ENCODE measurements at regions not wholly inside any gene's neighbourhood (a gene's known extent, or its start where the extent isn't known, plus 50 kb on each side); places are given as distances from the start of the nearest gene placed in this dataset.

DNA sequence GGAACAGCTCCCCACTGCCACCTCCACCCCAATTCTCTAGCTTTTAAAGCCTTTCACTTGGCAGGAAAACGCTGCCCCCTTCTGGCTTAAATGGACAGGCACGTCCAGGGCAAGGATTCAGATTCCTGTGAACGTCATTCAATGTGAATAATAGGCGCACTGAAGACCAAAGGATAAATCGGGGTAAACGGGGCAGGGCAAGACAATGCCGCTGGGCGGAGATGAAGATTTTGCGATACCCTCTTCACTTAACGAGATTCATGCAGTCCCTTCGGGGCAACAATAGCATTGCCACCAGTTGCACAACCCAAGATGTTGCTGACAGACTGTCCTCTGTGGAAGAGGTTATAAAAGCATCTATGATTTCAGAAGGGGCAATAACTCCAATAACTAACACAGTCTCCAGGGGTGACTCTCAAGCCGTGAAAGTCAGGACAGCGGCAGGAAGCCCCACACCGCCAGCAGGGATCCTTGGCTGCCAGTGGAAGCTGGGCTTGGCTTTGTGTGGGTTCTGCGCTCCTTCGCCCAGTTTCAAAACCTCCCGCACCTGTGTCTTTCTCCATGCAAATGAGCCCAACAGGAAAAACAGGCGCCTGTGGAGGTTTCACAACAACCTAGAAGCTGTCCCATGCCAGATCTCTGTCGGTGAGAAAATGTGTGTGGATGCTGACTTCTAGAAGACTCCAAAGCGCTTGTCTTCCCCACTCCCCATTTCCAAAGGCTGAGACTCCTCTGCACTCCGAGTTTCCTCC, 291.8 kb downstream of the BMP7 start:
- peak; percentile 84 for ATAC-seq

DNA sequence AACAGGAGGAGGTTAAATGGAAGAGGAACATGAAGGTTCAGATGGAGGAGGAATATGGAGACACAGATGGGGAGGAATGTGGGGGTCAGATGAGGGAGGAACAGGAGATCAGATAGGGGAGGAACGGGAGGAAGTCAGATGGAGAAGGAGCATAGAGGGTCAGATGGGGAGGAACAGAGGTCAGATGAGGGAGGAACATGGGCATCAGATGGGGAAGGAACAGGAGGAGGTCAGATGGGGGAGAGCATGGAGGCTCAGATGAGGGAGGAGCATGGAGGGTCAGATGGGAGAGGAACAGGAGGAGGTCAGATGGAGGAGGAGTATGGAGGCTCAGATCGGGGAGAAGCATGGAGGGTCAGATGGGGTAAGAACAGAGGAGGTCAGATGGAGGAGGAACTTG, 290.6 kb downstream of the BMP7 start:
- ATAC-seq = no peak

DNA sequence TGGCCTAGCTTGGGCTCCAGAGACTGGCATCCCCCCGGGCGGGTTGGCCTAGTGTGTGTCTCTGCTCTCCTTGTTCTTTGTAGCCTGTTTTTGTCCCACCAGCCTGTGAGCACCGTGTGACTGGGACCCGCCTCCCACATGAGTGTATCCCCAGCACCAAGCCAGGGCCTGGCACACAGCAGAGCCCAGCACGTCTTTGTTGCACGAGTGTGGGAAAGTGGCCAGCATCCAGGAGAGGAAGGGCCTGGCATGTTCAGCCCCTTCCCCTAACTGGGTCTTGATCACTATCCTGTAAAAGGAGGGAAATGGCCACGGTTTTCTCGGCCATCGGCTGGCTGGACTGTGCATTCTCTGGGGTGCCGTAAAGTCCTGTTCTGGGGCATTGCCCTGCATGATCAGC, 290.1 kb downstream of the BMP7 start:
- ATAC-seq = no peak

DNA sequence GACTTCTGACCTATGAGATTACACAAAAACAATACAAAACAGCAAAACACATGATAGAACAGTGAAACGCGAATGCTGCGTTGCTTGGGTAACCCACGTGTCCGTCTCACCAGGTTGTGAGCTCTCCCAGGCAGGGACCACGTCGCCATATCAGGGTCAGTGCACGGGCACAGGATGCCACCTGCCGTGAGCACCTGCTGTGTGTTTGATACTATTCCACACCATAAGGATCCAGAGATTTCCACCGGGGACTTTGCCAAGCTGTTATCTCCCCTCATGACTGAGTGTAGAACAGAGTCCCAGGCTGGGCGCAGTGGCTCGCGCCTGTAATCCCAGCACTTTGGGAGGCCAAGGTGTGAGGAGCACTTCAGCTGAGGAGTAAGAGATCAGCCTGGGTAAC, 288.0 kb downstream of the BMP7 start:
- ATAC-seq = no peak

DNA sequence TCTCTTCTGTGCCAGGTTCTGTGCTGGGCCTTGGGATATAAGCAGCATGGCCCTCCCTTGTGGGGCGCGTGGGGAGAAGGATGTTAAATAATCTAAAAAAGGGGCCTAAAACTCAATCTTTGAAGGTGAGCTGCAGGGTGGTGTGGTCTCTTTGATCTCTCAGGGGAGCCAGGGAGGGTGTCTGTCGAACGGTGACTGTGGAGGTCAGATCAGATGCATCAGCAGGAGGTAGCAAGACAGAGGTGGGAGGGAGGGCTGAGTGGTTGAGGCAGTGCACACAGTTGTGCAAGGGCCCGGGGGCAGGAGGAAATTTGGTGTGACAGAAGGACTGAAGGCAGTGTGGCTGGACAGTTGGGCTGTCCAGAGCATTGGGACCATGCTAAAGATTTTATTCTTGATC, 287.3 kb downstream of the BMP7 start:
- no peak for ATAC-seq

DNA sequence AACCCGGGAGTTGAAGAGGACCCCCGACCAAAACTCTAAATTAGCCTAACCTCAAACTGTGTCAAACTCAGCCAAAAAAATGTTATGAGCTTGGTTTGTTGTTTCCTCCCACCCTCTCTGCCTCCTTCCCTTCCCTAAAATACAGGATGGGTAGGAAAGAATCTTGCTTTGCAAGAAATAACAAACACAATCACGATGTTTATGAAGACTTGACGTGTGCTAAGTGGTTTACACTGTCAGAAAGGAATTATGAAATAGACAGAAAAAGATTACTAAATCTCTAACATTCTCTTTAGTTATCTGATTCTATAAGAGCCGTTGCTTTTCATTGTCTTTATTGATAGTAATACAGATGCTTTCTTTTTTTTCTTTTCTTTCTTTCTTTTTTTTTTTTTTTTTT, 285.1 kb downstream of the BMP7 start:
- no peak for ATAC-seq

DNA sequence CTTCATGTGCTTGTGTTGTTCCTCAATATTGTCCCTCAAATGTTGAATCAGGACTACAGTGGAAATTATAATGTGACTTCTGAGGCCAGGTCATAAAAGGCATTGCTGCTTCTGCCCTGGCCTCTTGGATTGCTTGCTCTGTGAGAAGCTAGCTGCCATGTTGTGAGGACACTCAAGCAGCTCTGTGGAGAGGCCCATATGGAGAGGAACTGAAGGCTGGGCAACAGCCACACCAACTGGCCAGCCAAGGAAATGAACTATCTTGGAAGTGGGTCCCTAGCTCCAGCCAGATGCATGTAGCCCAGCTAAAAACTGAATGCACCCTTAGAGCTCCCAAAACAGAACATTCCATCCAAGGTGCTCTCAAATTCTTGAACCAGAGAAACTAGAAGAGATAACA, 282.6 kb downstream of the BMP7 start:
- ATAC-seq = no peak

DNA sequence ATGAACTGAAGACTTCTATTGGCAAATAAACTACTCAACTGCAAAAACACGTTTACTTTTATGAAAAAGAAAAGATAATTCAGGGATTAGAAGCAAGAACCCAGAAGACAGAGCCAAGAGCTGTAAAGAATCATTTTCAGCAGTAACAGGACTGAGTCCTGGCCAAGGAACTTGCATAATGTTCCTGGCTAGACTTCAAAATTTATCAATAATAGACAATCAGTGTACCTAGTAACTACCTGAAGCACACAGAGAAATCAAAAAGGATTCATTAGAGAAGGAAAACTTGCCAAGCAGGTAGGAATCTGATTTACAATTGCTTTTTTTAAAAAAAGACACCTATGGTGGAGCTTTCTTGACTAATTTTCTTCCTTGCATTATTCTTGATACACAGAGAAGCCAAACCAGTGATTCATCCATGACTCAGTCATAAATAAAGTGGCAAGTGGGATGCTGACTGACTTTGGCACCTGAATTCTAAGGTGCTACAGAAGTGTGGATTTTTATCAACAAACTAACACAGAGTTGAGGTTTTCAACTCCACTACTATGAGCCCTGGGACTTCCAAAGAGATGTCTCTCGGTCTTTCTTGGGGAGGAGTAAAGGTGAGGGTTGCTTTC, 281.3 kb downstream of the BMP7 start:
- ATAC-seq = peak; percentile 74

DNA sequence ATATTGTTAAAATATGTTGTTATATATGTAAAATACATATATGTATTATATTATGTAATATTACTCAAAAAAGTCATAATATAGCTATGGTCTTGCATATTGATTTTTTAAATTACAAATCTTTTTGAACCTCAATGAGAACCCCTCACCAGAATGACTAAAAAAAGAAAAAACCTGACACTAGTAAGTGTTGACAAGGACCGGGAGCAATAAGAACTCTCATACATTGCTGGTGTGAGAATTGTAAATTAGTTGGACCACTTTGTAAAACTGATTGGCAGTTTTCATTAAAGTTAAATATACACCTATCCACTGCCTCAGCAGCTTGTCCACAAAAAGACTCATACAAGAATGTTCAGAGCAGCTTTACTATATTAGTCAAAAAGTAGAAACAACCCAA, 280.0 kb downstream of the BMP7 start:
- ATAC-seq = no peak

DNA sequence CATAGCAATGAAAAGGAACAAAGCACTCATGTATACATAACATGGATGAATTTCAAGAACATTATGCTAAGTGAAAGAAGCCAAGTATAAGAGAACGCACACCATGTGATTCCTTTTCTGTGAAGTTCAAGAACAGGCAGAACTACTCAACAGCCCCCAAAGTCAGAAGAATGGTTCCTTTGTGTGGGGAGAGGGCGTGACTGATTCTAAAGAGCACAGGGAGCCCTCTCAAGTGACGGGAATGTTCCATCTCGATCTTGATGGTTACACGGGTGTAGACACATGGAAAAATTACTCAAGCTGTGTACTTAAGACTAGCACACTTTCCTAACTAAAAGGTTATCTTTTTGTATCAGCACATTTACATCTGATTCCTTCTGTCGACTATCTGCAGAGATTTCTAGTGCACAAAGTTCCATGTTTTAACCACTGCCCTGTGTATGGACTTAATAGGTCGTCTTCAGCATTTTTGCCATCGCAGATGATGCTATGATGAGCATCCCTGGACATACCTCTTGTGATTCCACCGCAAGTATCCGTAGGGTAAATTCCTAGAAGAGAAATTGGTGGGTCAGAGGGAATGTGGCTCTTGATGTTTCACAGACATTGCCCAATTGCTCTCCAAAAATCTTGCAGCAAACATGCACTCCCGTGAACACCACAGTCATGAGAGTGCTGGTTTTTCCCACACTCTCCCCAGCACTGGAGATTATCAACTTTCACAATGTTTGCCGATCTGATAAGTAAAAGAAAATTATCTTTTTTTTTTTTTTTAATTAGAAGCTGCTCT, 279.3 kb downstream of the BMP7 start:
- ATAC-seq = no peak

DNA sequence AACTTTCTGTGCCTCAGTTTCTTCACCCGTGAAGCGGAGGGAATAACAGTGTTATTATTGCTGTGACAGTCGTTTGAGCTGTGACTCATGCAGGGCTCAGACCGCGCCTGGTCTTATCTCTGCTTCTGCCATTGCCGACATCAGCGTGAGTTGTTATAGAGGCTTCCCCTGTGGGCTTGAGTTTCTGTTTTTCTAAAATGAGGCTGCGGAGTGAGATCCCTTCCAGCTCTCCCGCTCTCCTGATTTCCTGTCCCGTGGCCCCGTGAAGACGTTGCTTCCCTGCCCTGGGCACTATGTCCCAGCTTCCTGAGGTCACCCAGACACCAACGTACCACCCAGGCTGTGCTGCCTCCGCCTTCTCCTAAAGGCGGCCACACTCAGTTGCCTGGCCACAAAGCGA, 278.5 kb downstream of the BMP7 start:
- ATAC-seq = no peak

DNA sequence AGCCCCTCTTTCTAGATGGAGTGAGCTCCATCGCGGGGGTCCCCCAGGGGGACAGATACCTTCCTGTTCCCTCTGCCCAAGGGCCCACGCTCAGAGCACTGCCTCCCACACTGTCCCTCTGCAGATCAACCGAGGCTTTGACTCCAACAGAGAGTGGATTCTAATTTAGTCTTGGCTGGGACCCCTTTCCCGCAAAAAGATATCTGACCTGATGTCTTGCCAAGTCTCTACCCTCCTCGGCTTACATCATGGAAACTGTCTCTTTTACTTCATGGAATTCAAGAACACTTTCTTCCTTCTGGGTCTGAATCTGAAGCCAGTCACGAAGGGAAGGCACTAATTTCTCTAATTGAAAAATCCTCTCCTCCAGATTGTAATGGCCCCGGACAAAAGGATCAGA, 278.0 kb downstream of the BMP7 start:
- no peak for ATAC-seq

DNA sequence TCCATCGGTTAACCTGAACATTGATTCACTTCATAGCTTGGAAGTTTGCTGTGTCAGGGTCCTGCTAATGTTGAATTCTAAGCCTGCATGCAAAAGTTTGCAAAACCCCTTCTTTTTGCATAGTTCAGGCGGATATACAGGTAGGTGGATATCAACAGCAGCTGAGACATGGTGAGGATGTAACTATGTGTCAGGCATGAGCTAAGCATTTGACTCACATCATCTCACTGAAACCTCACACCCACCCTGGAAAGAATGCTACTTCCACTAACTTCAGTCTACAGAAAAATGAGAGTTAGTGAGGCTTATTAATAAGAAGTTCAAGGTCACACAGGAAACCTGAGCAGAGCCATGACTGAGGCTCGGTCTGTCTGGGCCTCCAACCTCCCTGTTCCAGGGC, 276.9 kb downstream of the BMP7 start:
- no peak for ATAC-seq

DNA sequence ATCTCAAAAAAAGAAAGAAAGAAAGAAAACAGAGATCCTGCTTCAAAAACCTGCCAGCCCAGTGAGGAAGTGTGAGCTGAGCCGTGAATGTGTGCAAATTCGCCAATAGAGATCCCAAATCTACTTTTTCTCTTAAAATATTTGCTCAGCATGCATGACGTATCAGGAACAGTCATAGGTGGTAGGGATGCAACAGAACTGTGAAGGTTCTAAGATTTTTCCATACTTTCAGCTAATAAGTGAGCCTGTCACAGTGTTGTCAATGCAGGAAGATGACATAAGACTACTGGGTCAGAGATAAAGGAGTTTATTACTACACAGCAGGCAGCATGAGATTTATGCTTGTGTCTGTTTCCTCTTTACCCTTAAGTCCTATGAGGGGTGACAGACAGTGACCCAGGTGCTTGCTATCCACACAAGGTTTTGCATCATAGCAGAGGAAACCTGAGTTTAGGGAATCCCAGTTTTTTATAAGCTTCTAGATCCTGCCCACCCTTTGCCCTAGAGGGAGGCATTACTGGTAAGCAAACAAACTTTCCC, 273.4 kb downstream of the BMP7 start:
- ATAC-seq = no peak

DNA sequence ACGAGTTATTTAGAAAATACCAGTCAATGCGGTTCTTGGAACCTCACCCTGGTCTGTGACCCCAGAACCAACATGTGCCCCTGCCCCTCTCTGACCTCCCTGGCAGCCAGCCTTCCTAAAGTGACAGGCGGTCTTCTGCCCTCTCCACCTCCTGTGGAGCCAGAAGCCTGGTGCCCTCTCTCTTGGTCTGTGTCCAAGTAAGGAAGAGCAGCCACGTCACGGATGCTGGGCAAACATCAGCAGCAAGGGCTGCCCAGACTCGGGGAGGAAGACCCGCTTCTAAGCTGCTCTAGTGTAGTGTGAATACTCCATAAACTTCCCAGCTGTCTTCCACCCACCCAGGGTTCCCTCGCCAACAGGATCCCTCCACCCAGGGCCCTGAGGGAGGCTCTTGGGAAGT, 272.4 kb downstream of the BMP7 start:
- ATAC-seq = no peak

DNA sequence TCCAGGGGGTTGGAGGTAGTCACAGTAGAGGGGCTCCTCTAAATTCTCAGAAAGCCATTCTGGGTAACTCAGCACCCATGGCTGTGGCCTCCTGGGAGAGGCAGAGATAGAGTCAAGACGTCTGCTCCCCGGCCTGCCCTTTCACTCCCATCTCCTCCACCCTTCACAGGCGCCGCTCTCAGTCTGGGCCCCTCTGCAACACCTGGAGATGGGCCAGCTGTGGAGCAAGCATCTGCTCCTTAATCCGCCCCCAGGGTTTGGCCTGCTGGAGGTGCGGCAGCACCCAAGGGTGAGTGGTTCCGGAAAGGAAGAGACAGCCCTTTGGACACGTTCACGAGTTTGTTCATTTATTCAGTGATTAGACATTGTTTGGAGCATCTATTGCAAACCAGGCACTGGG, 271.3 kb downstream of the BMP7 start:
- peak; percentile 62 for ATAC-seq

DNA sequence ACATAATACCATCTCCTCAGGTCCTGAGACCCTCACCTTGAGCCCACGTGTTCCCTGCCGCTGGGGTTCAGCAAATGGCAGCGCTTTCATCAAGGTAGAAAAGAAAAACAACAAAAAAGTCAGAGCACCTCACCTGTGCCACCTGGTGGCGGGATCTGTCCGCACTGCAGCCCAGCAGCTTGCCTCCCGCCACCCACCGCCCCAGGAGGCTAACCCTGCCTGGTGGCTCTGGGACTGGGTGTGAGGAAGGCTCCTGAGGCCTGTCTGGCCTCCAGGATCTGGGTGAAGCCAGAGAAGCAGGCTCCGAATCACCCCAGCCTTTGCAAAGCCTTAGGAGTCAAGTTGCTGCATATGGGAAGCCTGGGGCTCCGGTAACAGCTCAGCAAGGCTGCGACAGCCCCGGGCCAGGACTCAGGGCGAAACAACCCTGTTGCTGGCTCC, 270.8 kb downstream of the BMP7 start:
- ATAC-seq = peak; percentile 58

DNA sequence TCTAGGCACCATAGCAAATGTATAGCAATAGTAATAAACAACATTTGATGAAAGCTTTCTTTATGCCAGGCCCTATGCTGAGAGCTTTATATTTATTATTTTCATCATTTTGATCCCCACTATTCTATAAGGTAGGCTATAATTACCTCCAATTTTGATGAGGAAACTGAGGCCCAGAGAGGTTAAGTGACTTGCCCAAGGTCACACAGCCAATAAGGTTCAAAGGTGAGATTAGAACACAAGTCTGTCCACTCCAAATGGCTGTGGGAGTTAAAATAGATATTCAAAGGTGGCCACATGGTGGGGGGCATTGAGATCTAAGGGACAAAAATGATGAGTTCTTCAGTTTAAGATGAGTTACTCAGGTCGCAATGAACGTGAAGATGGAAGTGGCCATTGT, 269.9 kb downstream of the BMP7 start:
- no peak for ATAC-seq

DNA sequence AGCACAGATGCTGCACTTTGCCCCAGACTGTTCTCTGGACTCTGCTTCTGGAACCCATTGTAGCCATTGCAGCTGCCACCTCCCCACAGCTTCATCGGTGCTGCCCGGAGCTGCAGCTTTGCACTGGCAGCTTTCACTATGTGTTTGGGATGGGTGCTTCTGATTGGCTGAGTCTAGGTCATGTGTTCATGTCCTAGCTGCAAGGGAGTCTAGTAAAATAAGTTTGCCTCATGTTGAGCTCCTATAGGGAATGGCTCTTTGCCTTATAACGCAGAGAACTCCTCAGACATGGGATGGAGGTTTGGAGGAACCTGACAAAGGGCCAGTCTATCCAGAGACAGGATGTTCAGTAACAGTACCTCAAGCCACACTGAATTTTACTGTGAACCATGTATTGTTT, 268.0 kb downstream of the BMP7 start:
- no peak for ATAC-seq

DNA sequence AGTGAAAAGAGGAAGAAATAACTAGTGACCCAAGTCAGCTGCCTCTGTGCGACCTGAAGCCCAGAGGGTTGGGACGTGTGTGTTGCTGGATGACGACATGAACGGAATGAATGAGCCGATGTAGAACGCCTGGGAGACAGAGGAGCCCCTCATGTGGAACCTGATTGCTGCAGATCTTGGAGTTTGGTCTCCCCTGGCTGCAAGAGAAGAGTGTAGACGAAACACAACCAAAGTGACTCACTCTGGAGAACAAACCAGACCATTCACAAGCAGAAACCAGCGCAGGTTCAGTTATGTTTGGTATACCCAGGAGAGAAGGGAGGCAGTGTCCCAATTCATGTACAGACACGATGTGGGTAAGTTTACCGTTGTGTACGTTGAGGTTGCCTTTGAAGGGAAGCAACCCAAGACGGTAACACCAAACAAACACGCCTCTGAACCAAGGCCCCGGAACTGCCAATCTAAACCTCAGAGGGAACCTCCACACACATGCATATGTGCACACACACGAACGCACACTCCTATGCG, 265.9 kb downstream of the BMP7 start:
- peak; percentile 78 for ATAC-seq

DNA sequence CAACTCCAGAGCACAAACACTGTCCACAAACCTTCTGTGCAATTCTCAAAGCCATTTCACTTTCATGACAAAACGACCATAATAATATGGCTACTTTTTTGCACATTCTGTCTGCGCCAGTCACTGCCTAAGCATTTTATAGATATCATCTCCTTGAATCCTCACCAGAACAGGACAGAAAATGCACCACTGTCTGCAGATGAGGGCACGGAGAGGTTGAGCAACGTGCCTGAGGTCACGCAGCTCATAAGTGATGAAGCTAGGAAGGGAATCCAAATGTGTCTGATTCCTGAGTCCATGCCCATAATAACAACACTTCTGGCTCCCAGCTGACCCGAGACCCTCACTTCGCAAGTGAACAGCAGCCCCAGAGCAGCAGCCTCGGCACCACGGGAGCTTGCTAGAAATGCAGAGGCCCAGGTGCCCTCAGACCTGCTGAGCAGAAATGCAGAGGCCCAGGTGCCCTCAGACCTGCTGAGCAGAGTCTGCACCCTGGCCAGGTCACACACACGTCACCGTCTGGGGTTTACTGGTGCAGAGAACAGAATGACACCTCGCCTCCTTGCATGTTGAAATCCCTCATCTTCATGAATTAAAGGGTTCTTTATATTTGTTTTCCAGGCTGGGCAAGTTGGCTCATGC, 265.2 kb downstream of the BMP7 start:
- peak; percentile 36 for ATAC-seq

DNA sequence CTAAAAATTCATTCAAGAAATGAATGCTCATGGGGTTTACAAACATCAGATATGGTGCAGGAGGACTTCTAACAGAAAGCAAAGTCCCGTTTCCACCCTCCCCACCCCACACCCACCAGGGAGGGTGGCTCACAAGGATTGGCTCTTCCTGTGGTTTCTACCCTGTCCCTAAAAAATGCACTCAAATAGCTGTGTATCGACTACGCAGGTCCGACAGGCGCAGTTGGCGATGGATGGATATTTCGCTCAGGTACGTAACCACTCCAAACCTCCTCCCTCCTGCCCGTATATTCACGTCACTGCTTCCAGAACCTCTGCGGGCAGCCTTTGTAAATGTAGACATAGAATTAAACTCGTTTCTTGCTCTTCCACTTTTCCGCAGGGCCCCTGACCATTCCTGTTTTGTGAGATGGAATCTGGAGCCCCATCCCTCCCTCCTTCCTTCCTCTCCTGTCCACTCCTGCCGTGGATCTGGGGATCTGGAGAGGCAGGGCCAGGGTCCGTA, 264.3 kb downstream of the BMP7 start:
- ATAC-seq = no peak

DNA sequence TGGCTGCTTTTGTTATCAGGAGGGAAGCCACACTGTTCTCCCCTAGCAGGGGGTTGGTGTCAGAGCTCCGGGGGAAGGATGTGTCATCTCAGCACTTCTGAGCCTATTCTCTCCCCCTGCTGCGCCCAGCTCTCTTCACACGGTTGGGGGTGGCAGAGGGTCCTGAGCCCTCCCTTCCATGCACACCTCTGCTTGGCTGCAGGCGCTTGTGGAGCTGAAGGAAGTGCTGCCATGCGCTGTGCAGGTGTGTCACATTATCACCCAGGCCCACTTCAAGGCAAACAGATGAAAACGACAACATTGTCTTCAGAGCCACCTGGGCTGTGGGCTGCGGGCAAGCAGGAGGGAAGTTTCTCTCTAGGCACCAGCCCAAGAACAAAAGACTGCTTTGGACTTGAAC, 263.4 kb downstream of the BMP7 start:
- ATAC-seq = no peak

Measured in esophagus mucosa (tissue), 1 donor.